ENCODE measurements at regions not wholly inside any gene's neighbourhood (a gene's known extent, or its start where the extent isn't known, plus 50 kb on each side); places are given as distances from the start of the nearest gene placed in this dataset.

DNA sequence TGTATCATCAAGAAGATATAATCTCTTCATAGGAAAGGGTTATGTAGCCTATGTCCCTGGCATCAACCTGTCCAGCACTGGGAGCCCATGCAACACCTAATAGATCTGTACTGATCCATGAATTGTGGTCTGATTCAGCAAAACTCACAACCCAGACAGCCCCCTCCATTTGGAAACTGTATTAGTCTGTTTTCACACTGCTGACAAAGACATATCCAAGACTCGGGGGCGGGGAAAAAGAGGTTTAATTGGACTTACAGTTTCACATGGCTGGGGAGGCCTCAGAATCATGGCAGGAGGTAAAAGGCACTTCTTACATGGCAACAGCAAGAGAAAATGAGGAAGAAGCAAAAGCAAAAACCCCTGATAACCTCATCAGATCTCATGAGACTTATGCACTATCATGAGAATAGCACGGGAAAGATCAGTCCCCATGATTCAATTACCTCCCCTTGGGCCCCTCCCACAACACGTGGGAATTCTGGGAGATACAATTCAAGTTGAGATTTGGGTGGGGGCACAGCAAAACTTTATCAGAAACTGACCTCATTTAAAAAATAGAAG, 83.3 kb downstream of the TRIM42 start:
- no peak for TF ChIP-seq ZNF274 (IDR thresholded peaks at IDR 0.05; ENCODE audit: low read depth, low read length)
- TF ChIP-seq SUZ12 (IDR thresholded peaks at IDR 0.05; ENCODE audit: extremely low read depth, insufficient read depth, insufficient read length) = no peak
- TF ChIP-seq YY1 (IDR thresholded peaks at IDR 0.05; ENCODE audit: insufficient read depth, insufficient read length) = no peak
- Histone ChIP-seq H3K36me3 (ENCODE audit: insufficient read depth, insufficient read length, low read length) (no peaks in the 10 kb centered on the region), H3K4me3 (ENCODE audit: insufficient read length, low read depth) (no peak overlapping the region), H3K9ac (ENCODE audit: insufficient read length, low read depth) (no peak overlapping the region), H3K4me1 (ENCODE audit: insufficient read depth, insufficient read length) (peaks cover 3% of the 10 kb centered on the region), H3K27me3 (ENCODE audit: insufficient read depth, insufficient read length) (no peaks in the 10 kb centered on the region), H3K9me3 (ENCODE audit: insufficient read depth, low read length) (no peaks in the 10 kb centered on the region)
- no peak for DNase-seq (ENCODE audit: low read depth, low spot score)

DNA sequence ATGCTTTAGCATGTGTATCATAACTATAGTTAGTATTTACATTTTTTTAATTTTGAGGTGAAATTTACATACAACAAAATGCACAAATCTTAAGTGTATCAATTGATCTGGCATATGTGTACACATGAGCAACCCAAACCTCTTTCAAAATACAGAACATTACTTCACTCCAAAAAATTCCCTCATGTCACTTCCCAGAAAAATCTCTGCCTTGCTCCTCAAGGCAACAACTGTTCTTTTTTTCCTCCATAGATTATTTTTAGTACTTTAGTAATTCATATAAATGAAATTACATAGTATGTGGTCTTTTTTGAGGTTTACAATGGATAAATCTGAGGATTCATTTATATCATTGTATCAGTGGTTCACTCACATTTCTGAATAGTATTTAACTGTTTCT, 84.9 kb downstream of the TRIM42 start:
- TF ChIP-seq SUZ12 (IDR thresholded peaks at IDR 0.05; ENCODE audit: extremely low read depth, insufficient read depth, insufficient read length) (no peak), YY1 (IDR thresholded peaks at IDR 0.05; ENCODE audit: insufficient read depth, insufficient read length) (no peak), ZNF274 (IDR thresholded peaks at IDR 0.05; ENCODE audit: low read depth, low read length) (no peak)
- Histone ChIP-seq H3K9ac (ENCODE audit: insufficient read length, low read depth) (no peak overlapping the region), H3K36me3 (ENCODE audit: insufficient read depth, insufficient read length, low read length) (no peaks in the 10 kb centered on the region), H3K9me3 (ENCODE audit: insufficient read depth, low read length) (no peaks in the 10 kb centered on the region), H3K27me3 (ENCODE audit: insufficient read depth, insufficient read length) (no peaks in the 10 kb centered on the region), H3K4me1 (ENCODE audit: insufficient read depth, insufficient read length) (peaks cover 3% of the 10 kb centered on the region), H3K4me3 (ENCODE audit: insufficient read length, low read depth) (no peak overlapping the region)
- no peak for DNase-seq (ENCODE audit: low read depth, low spot score)

DNA sequence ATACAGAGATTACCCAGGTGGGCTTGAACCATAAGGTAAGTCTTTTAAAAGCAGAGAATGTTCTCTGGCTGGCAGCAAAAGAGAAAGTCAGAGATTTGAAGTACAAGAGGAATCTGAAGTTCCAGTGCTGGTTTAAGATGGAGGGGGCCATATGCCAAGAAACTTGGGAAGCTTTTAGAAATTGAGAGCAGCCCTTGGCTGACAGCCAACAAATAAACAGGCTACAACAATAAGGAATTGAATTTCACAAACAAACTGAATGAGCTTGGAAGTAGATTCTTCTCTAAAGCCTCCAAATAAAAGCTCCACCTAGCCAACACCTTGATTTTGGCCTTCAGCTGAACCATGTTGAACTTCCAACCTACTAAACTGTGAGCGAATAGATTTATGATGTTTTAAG, 85.7 kb downstream of the TRIM42 start:
- H3K4me1 ChIP-seq (ENCODE audit: insufficient read depth, insufficient read length) = peaks cover 3% of the 10 kb centered on the region

DNA sequence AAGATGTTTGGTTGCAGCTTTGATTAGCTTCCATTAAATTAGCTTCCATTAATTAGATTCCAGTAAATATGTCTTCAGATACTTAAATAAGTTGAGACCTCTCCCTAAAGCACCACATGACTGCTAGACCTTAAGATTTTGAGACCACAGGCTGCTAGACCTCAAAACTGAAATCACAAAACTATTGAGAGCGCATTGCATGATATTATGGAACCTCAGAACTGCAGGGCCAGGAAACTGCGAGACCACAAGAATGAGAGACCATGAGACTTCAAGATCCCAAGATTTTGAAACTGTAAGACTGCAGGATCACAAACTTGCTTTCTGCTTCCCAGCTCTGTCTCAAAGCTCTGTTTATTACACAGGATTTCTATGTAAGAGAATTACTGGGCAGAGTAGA, 87.4 kb downstream of the TRIM42 start:
- H3K4me1 ChIP-seq (ENCODE audit: insufficient read depth, insufficient read length) = peaks cover 3% of the 10 kb centered on the region
- H3K9me3 ChIP-seq (ENCODE audit: insufficient read depth, low read length) = no peaks in the 10 kb centered on the region
- no peak for TF ChIP-seq YY1 (IDR thresholded peaks at IDR 0.05; ENCODE audit: insufficient read depth, insufficient read length)
- TF ChIP-seq ZNF274 (IDR thresholded peaks at IDR 0.05; ENCODE audit: low read depth, low read length) = no peak
- no peak for TF ChIP-seq SUZ12 (IDR thresholded peaks at IDR 0.05; ENCODE audit: extremely low read depth, insufficient read depth, insufficient read length)
- no peaks in the 10 kb centered on the region for H3K27me3 ChIP-seq (ENCODE audit: insufficient read depth, insufficient read length)
- H3K9ac ChIP-seq (ENCODE audit: insufficient read length, low read depth) = no peak overlapping the region
- no peaks in the 10 kb centered on the region for H3K36me3 ChIP-seq (ENCODE audit: insufficient read depth, insufficient read length, low read length)
- H3K4me3 ChIP-seq (ENCODE audit: insufficient read length, low read depth) = no peak overlapping the region
- no peak for DNase-seq (ENCODE audit: low read depth, low spot score)

More for the DNA sequence above, 85.7 kb downstream of the TRIM42 start:
- no peaks in the 10 kb centered on the region for H3K9me3 ChIP-seq (ENCODE audit: insufficient read depth, low read length)
- no peak overlapping the region for H3K4me3 ChIP-seq (ENCODE audit: insufficient read length, low read depth)
- no peak for DNase-seq (ENCODE audit: low read depth, low spot score)
- no peaks in the 10 kb centered on the region for H3K27me3 ChIP-seq (ENCODE audit: insufficient read depth, insufficient read length)
- H3K9ac ChIP-seq (ENCODE audit: insufficient read length, low read depth) = no peak overlapping the region
- H3K36me3 ChIP-seq (ENCODE audit: insufficient read depth, insufficient read length, low read length) = no peaks in the 10 kb centered on the region
- TF ChIP-seq ZNF274 (IDR thresholded peaks at IDR 0.05; ENCODE audit: low read depth, low read length) = no peak
- TF ChIP-seq YY1 (IDR thresholded peaks at IDR 0.05; ENCODE audit: insufficient read depth, insufficient read length) = no peak
- TF ChIP-seq SUZ12 (IDR thresholded peaks at IDR 0.05; ENCODE audit: extremely low read depth, insufficient read depth, insufficient read length) = no peak

DNA sequence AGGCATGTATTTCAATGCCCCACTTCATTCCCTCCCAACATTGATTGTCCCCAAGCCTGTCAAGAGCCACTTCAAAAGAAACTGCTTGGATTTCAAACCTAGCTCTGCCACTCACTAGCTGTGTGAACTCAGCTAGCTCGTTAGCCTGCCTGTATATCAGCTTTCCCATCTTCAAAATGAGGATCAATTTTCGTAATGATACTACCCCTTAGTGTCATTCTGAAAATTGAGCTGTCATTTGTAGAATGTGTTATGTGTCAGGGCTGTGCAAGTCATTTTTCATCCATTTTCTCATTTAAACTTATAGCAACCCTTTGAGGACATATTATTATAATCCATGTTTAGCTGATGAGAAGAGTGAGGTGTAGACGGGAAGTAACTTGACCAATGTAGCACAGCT, 88.6 kb downstream of the TRIM42 start:
- Histone ChIP-seq H3K4me3 (ENCODE audit: insufficient read length, low read depth) (no peak overlapping the region), H3K9ac (ENCODE audit: insufficient read length, low read depth) (no peak overlapping the region), H3K36me3 (ENCODE audit: insufficient read depth, insufficient read length, low read length) (no peaks in the 10 kb centered on the region), H3K9me3 (ENCODE audit: insufficient read depth, low read length) (no peaks in the 10 kb centered on the region), H3K27me3 (ENCODE audit: insufficient read depth, insufficient read length) (no peaks in the 10 kb centered on the region), H3K4me1 (ENCODE audit: insufficient read depth, insufficient read length) (no peaks in the 10 kb centered on the region)
- no peak for DNase-seq (ENCODE audit: low read depth, low spot score)
- TF ChIP-seq YY1 (IDR thresholded peaks at IDR 0.05; ENCODE audit: insufficient read depth, insufficient read length) = no peak
- no peak for TF ChIP-seq SUZ12 (IDR thresholded peaks at IDR 0.05; ENCODE audit: extremely low read depth, insufficient read depth, insufficient read length)
- no peak for TF ChIP-seq ZNF274 (IDR thresholded peaks at IDR 0.05; ENCODE audit: low read depth, low read length)

DNA sequence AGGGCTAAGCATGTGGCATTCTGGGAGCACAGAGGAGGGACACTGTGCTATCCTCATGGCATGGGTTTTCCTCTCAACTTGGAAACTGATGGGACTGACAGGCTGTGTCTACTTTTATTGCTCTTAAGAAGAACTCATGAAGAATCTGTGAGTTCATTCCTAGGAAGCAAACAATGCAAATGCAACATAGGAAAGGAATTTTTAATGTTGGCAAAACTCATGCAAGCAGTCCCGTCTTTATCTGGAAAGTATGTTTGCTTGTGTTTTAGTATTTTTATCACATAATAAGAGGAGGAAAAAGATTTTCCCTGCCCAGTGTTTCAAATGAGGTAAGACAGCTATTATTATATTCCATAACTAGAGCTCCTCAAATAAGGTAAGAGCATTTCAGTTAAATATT, 89.7 kb downstream of the TRIM42 start:
- H3K36me3 ChIP-seq (ENCODE audit: insufficient read depth, insufficient read length, low read length) = no peaks in the 10 kb centered on the region
- no peaks in the 10 kb centered on the region for H3K4me1 ChIP-seq (ENCODE audit: insufficient read depth, insufficient read length)
- no peaks in the 10 kb centered on the region for H3K27me3 ChIP-seq (ENCODE audit: insufficient read depth, insufficient read length)
- no peak overlapping the region for H3K4me3 ChIP-seq (ENCODE audit: insufficient read length, low read depth)
- no peak overlapping the region for H3K9ac ChIP-seq (ENCODE audit: insufficient read length, low read depth)
- H3K9me3 ChIP-seq (ENCODE audit: insufficient read depth, low read length) = no peaks in the 10 kb centered on the region
- no peak for DNase-seq (ENCODE audit: low read depth, low spot score)
- no peak for TF ChIP-seq YY1 (IDR thresholded peaks at IDR 0.05; ENCODE audit: insufficient read depth, insufficient read length)
- no peak for TF ChIP-seq ZNF274 (IDR thresholded peaks at IDR 0.05; ENCODE audit: low read depth, low read length)
- TF ChIP-seq SUZ12 (IDR thresholded peaks at IDR 0.05; ENCODE audit: extremely low read depth, insufficient read depth, insufficient read length) = no peak

GRCh38 chr3:140768941-140769340, 91.1 kb downstream of the TRIM42 start:
- no peaks in the 10 kb centered on the region for H3K4me1 ChIP-seq (ENCODE audit: insufficient read depth, insufficient read length)
- H3K9me3 ChIP-seq (ENCODE audit: insufficient read depth, low read length) = no peaks in the 10 kb centered on the region
- DNase-seq (ENCODE audit: low read depth, low spot score) = no peak
- TF ChIP-seq SUZ12 (IDR thresholded peaks at IDR 0.05; ENCODE audit: extremely low read depth, insufficient read depth, insufficient read length) = no peak
- TF ChIP-seq YY1 (IDR thresholded peaks at IDR 0.05; ENCODE audit: insufficient read depth, insufficient read length) = no peak
- no peak for TF ChIP-seq ZNF274 (IDR thresholded peaks at IDR 0.05; ENCODE audit: low read depth, low read length)
- H3K36me3 ChIP-seq (ENCODE audit: insufficient read depth, insufficient read length, low read length) = no peaks in the 10 kb centered on the region
- H3K27me3 ChIP-seq (ENCODE audit: insufficient read depth, insufficient read length) = no peaks in the 10 kb centered on the region
- H3K9ac ChIP-seq (ENCODE audit: insufficient read length, low read depth) = no peak overlapping the region
- H3K4me3 ChIP-seq (ENCODE audit: insufficient read length, low read depth) = no peak overlapping the region

All from NT2/D1 (cell line).